ENCODE measurements at regions not wholly inside any gene's neighbourhood (a gene's known extent, or its start where the extent isn't known, plus 50 kb on each side); places are given as distances from the start of the nearest gene placed in this dataset.

- TF ChIP-seq CTCF (IDR thresholded peaks at IDR 0.05): no peak
- TF ChIP-seq POLR2A (IDR thresholded peaks at IDR 0.05): no peak
Observed at GRCh38 chr3:35446896-35447295, 192.4 kb upstream of the ARPP21 start.

Measured in esophagus squamous epithelium (tissue), 4 donors.